ENCODE measurements at regions not wholly inside any gene's neighbourhood (a gene's known extent, or its start where the extent isn't known, plus 50 kb on each side); places are given as distances from the start of the nearest gene placed in this dataset.
"Not testable (repeated sequence)": the region's sequence is repeated elsewhere in the genome, so short reads cannot be mapped to it uniquely, and the experiment has no call there.

GRCh38 chr1:82799261-82799660 lies 998.5 kb downstream of the ADGRL2 start:
- DNase-seq (ENCODE audit: low read depth in 1 of 2, low spot score in 1 of 2): no peak

GRCh38 chr1:82795508-82796149 lies 994.9 kb downstream of the ADGRL2 start:
- DNase-seq (ENCODE audit: low read depth in 1 of 2, low spot score in 1 of 2): no peak

DNA sequence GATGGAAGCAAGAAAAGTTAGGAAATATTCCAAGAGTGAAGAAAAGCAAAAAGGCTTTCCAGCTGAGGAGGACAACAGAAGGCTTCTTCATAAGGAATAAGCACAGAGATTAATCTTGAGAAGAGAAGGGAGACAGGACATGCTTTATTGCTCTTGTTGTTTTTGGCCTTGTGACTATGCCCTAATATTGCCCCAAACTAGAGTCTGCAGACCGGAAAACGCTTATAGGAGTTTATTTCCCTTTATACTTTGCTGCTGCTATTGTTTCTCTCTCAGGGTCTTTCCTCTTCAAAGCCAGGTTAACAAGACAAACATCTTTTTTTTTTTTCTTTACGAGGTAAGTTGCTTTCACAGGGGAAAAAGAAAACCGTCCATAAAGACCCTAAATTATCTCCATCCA lies 991.4 kb downstream of the ADGRL2 start:
- DNase-seq (ENCODE audit: low read depth in 1 of 2, low spot score in 1 of 2): no peak

- no peak for DNase-seq (ENCODE audit: low read depth in 1 of 2, low spot score in 1 of 2)
These were observed 989.8 kb downstream of the ADGRL2 start for GRCh38 chr1:82790556-82790955.

DNA sequence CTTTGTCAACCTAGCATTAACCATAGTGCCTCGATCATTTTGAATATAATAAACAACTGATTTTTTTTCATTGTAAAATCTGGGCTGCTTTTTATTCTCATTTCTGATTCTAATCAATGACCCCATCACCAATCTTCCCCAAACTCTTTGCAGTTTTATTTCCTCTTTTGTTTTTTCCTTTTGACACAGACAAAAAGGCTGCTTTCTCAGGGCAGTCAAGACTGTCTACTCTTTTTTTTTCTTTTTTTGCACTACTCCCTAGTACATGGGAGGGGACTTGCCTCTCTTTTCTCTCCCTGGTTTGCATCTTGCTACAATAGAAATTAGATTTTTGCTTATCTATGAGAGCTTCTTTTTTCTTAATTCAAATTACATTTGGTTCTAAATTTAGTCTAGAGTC lies 987.9 kb downstream of the ADGRL2 start:
- no peak for DNase-seq (ENCODE audit: low read depth in 1 of 2, low spot score in 1 of 2)

DNA sequence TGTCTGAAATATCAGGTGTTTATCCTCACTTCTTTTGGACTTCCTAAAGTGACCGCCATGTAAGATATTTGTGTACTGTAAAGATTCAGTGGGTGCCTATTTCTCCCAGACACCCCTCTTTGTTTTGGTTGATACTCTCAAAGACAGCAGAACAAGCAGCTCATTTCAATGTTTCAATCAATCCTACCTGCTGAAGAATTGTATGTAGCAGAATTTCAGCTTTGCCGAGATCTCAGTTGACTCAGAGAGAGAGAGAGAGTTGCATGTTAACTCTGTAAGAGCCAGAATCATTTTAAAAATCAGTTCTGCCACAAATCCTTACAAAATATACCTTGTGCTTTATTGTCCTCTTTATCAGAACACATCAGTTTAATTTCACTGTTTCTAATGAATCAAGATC lies 987.3 kb downstream of the ADGRL2 start:
- no peak for DNase-seq (ENCODE audit: low read depth in 1 of 2, low spot score in 1 of 2)

- no peak for DNase-seq (ENCODE audit: low read depth in 1 of 2, low spot score in 1 of 2)
These were observed 986.1 kb downstream of the ADGRL2 start for GRCh38 chr1:82786883-82787282.

DNA sequence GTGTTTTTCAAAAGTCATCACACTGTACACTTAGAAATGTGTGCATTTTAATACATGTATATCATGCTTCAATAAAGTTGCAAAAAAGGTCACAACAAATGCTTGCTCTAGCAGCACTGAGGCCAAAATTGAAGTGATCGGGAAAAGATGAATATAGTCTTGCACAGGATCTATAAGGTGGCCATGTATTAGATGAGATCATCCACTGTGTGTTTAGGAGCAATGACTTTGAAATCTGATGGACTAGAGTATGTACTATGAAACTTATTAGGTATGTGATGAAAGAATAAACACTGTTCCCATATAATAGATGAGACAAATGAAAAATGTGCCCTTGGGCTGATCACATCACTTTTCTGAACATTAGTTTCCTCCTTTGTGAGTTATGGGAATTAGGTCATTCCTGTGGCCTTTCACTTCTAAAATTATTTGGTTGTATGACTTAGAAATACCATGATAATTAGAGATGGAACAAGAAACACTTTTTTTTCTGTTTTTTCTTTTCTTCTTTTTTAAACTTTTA lies 984.6 kb downstream of the ADGRL2 start:
- DNase-seq (ENCODE audit: low read depth in 1 of 2, low spot score in 1 of 2): no peak

DNA sequence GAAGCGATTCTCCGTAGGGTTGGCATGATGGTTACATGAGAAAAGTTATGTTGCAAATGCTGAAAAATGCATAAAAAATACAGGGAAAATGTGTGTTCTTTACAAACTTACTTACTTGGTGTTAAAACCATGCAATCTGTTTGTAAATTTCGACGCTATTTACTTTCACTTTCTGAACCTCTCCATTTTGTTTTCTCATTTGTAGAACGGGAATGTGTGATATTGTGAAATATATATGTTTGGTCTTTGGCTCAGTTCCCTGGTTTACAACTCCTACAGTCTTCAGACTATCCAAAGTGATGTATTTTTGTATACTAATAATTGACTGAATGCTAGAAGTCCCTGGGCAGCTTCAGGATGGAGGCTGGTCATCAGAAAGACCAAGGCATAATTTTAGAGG lies 982.3 kb downstream of the ADGRL2 start:
- DNase-seq (ENCODE audit: low read depth in 1 of 2, low spot score in 1 of 2): no peak

GRCh38 chr1:82782599-82782998 lies 981.9 kb downstream of the ADGRL2 start:
- no peak for DNase-seq (ENCODE audit: low read depth in 1 of 2, low spot score in 1 of 2)

DNA sequence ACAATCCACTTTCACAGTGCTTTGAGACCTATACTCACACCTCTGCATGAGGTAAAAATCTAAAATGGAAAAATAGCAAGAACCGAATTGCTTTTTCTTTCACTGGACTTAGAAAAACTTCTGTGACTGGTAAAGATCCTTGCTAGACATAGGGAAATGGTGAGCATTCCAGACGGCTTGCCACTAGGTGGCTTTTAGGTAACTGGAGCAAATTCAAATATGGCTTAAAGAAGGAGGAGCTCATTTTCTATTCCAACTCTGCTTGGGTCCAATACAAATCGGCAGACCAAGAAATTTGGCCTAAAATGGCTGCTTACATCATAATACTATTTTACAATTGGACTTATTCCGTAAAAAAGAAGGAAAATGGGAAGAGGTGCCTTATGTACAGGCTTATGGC lies 977.9 kb downstream of the ADGRL2 start:
- no peak for DNase-seq (ENCODE audit: low read depth in 1 of 2, low spot score in 1 of 2)

DNA sequence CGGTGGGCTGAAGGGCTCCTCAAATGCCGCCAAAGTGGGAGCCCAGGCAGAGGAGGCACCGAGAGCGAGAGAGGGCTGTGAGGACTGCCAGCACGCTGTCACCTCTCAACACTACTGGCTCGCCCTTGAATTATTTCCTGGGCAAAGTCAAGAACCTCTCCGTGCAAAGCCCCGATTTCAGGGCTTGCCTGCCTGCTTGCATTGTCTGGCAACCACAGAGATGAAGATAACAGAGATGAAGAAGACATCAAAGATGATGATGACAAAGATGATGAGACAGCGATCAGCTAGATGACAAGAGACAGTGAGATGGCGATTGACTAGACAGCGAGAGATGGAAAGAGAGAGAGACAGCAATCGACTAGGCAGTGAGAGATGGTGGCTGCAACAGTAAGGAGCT lies 976.5 kb downstream of the ADGRL2 start:
- no peak for DNase-seq (ENCODE audit: low read depth in 1 of 2, low spot score in 1 of 2)

DNA sequence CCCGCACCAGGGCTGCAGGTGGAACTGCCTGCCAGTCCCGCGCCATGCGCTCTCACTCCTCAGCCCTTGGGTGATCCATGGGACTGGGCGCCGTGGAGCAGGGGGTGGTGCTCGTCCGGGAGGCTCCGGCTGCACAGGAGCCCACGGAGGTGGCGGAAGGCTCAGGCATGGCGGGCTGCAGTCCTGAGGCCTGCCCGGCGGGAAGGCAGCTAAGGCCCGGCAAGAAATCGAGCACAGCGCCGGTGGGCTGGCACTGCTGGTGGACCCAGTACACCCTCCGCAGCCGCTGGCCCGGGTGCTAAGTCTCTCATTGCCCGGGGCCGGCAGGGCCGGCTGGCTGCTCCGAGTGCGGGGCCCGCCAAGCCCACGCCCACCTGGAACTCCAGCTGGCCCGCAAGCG lies 976.0 kb downstream of the ADGRL2 start:
- not testable (repeated sequence) for DNase-seq (ENCODE audit: low read depth in 1 of 2, low spot score in 1 of 2)

GRCh38 chr1:82775406-82776000 lies 974.8 kb downstream of the ADGRL2 start:
- peak in 1 of 2 donors; percentile 8 for DNase-seq (ENCODE audit: low read depth in 1 of 2, low spot score in 1 of 2)

- no peak for DNase-seq (ENCODE audit: low read depth in 1 of 2, low spot score in 1 of 2)
These were observed 962.2 kb downstream of the ADGRL2 start for GRCh38 chr1:82762829-82763532.

DNA sequence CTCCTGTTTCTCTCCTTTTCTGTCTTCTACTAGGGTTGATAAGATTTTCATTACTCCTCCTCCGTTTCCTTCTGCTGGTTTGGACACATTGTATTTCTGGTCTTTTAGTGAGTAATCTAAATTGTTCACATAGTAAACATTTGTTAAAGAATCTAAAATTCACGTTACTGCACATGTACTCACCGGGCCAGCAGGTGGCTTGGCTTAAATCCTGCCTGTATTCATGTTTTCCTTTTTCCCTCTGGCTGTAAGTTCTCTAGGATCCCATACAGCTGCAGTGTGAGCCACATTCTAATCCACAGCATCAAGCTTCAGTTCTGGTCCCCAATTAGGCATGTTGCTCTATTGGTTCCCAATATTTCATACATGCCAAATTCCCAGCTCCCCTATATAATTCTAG lies 958.3 kb downstream of the ADGRL2 start:
- no peak for DNase-seq (ENCODE audit: low read depth in 1 of 2, low spot score in 1 of 2)

GRCh38 chr1:82755671-82756070 lies 954.9 kb downstream of the ADGRL2 start:
- DNase-seq (ENCODE audit: low read depth in 1 of 2, low spot score in 1 of 2): no peak

- DNase-seq (ENCODE audit: low read depth in 1 of 2, low spot score in 1 of 2): no peak
These were observed 954.5 kb downstream of the ADGRL2 start for GRCh38 chr1:82755191-82755590.

DNA sequence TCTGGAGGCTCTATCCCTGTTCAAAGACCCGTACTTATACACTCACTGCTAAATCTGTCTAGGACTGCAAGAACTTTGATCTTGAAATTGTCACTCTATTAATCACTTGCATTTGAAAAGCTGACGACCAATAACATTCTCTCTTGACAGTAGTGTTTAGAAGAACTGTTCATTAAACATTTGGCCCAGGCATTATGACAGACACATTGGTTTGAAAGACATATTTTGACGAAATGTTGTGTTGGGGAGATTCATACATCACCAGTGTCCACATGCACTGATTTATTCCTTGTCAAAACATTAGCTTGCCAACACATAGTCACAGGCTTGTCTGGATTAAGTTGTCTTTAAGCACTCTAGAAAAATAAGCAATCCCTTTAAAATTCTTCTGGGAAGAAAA lies 951.3 kb downstream of the ADGRL2 start:
- no peak for DNase-seq (ENCODE audit: low read depth in 1 of 2, low spot score in 1 of 2)

DNA sequence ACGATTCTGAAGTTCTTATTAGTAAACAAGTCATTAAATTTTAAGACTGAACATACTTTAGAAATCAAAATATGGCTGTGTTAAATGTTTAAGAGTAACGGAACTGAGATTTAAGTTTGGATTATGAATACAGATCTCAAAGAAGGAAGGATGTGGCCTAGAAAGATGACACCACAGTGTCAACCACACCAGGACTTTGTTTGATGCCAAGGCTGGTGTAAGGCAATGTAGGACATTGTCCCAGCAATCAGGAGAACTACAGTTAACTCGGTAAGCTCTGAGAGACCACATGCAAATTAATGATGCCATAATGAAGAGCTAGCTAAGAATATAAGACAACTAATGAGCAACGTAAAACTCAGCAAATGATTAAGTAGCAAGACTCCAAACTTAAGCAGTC lies 932.9 kb downstream of the ADGRL2 start:
- no peak for DNase-seq (ENCODE audit: low read depth in 1 of 2, low spot score in 1 of 2)

GRCh38 chr1:82731216-82731615 lies 930.5 kb downstream of the ADGRL2 start:
- no peak for DNase-seq (ENCODE audit: low read depth in 1 of 2, low spot score in 1 of 2)

DNA sequence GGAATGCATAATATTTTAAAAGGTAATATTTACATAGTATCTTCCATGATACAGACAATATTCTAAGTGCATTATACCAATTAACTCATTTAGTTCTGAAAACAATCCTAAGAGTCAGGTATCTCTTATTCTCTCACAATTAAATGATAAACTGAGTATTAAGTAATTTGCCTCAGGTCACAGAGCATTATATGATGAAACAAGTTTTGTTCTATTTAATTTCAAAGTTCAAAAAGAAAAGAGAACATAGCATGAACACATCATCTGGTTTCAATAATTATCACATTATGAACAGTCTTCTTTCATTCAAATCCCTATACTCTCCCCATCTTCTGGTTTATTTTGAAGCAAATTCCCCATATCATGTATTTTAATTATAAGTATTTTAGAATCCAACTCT lies 927.5 kb downstream of the ADGRL2 start:
- no peak for DNase-seq (ENCODE audit: low read depth in 1 of 2, low spot score in 1 of 2)

Data from activated CD4-positive, alpha-beta T cell treated with anti-CD3 and anti-CD28 coated beads, Interleukin-2, amount 50 U/mL, for 24 hours (primary cell).